ENCODE measurements at regions not wholly inside any gene's neighbourhood (a gene's known extent, or its start where the extent isn't known, plus 50 kb on each side); places are given as distances from the start of the nearest gene placed in this dataset.
A peak's percentile ranks its signal among the peaks of the same experiment; 100 is the strongest.

GRCh38 chr13:99053636-99054233, 75.9 kb upstream of the DOCK9 start:
- TF ChIP-seq CTCF (IDR thresholded peaks at IDR 0.05; ENCODE audit: poor library complexity, severe bottlenecking): no peak
- Histone ChIP-seq H3K36me3 (ENCODE audit: low read depth) (no peaks in the 10 kb centered on the region), H3K27me3 (ENCODE audit: insufficient read depth, poor library complexity, severe bottlenecking) (no peaks in the 10 kb centered on the region), H3K4me3 (ENCODE audit: severe bottlenecking) (no peak overlapping the region), H3K27ac (ENCODE audit: poor library complexity, severe bottlenecking) (no peak overlapping the region), H3K9me3 (ENCODE audit: severe bottlenecking) (no peaks in the 10 kb centered on the region), H3K4me1 (ENCODE audit: insufficient read depth, poor library complexity, severe bottlenecking) (peaks cover 49% of the 10 kb centered on the region)
- no peak for ATAC-seq (ENCODE audit: low read depth)
- DNase-seq (ENCODE audit: low spot score): no peak

GRCh38 chr13:99055281-99055680, 77.4 kb upstream of the DOCK9 start:
- ATAC-seq (ENCODE audit: low read depth) (no peak), DNase-seq (ENCODE audit: low spot score) (no peak)
- no peaks in the 10 kb centered on the region for H3K9me3 ChIP-seq (ENCODE audit: severe bottlenecking)
- H3K27ac ChIP-seq (ENCODE audit: poor library complexity, severe bottlenecking): peak overlapping the region; percentile 67
- H3K4me1 ChIP-seq (ENCODE audit: insufficient read depth, poor library complexity, severe bottlenecking): peaks cover 34% of the 10 kb centered on the region
- H3K27me3 ChIP-seq (ENCODE audit: insufficient read depth, poor library complexity, severe bottlenecking): no peaks in the 10 kb centered on the region
- no peaks in the 10 kb centered on the region for H3K36me3 ChIP-seq (ENCODE audit: low read depth)
- H3K4me3 ChIP-seq (ENCODE audit: severe bottlenecking): no peak overlapping the region
- TF ChIP-seq CTCF (IDR thresholded peaks at IDR 0.05; ENCODE audit: poor library complexity, severe bottlenecking): no peak

GRCh38 chr13:99055735-99056134, 77.9 kb upstream of the DOCK9 start:
- peaks cover 29% of the 10 kb centered on the region for H3K4me1 ChIP-seq (ENCODE audit: insufficient read depth, poor library complexity, severe bottlenecking)
- ATAC-seq (ENCODE audit: low read depth) (no peak), DNase-seq (ENCODE audit: low spot score) (no peak)
- no peak overlapping the region for H3K4me3 ChIP-seq (ENCODE audit: severe bottlenecking)
- no peaks in the 10 kb centered on the region for H3K27me3 ChIP-seq (ENCODE audit: insufficient read depth, poor library complexity, severe bottlenecking)
- TF ChIP-seq CTCF (IDR thresholded peaks at IDR 0.05; ENCODE audit: poor library complexity, severe bottlenecking): no peak
- H3K9me3 ChIP-seq (ENCODE audit: severe bottlenecking): no peaks in the 10 kb centered on the region
- no peaks in the 10 kb centered on the region for H3K36me3 ChIP-seq (ENCODE audit: low read depth)
- peak overlapping the region; percentile 67 for H3K27ac ChIP-seq (ENCODE audit: poor library complexity, severe bottlenecking)

- no peaks in the 10 kb centered on the region for H3K27me3 ChIP-seq (ENCODE audit: insufficient read depth, poor library complexity, severe bottlenecking)
- DNase-seq (ENCODE audit: low spot score) (no peak), ATAC-seq (ENCODE audit: low read depth) (peak; percentile 65; the same call in 2 of the 3 replicates)
- no peaks in the 10 kb centered on the region for H3K9me3 ChIP-seq (ENCODE audit: severe bottlenecking)
- no peak overlapping the region for H3K4me3 ChIP-seq (ENCODE audit: severe bottlenecking)
- peaks cover 29% of the 10 kb centered on the region for H3K4me1 ChIP-seq (ENCODE audit: insufficient read depth, poor library complexity, severe bottlenecking)
- peak overlapping the region; percentile 67 for H3K27ac ChIP-seq (ENCODE audit: poor library complexity, severe bottlenecking)
- no peaks in the 10 kb centered on the region for H3K36me3 ChIP-seq (ENCODE audit: low read depth)
- no peak for TF ChIP-seq CTCF (IDR thresholded peaks at IDR 0.05; ENCODE audit: poor library complexity, severe bottlenecking)
Observed at GRCh38 chr13:99056381-99057014, 78.6 kb upstream of the DOCK9 start.
